ENCODE measurements at regions not wholly inside any gene's neighbourhood (a gene's known extent, or its start where the extent isn't known, plus 50 kb on each side); places are given as distances from the start of the nearest gene placed in this dataset.

DNA sequence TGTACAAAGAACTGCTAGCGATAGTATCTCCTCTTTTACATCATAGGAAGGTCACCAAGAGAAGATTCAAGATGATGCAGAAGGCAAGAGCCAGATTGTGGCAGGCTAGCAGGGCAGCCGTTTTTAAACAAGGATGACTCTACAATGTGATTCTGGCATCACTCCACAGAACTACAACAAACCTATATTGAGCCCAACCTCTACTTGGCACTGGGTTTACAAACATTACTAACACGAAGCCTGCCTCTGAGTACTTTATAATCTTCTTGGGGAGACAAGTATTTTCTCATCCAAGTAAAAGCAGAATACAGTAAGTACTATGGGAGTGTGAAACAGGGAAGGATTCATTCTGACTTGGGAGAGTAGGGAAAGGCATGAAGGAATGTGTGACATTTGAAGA lies 448.6 kb downstream of the ZNF608 start:
- no peak for DNase-seq

DNA sequence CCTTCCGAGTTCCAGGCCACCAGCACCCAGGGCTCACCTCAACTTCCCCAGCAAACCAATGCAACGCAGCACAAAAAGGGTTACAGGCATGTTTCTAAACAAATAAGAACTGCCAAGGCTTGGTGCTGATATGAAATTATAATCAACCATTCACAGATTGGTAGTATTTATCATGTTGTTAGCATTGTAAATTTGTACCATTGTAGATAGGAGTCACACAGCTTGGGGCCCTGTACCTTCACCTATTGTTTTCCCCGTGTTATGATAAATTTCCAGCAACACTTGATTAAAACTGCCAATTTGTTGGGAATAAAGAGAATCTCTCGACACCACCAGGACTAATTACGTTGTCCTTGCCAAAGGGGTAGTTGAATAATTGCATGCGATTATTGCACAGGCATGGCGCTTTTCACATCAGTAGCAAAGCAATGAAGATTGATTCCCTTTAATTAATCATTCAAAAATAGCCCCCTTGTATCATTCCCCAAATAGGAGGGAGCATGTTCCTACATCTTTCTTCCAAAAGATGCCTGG lies 454.1 kb downstream of the ZNF608 start:
- no peak for DNase-seq

DNA sequence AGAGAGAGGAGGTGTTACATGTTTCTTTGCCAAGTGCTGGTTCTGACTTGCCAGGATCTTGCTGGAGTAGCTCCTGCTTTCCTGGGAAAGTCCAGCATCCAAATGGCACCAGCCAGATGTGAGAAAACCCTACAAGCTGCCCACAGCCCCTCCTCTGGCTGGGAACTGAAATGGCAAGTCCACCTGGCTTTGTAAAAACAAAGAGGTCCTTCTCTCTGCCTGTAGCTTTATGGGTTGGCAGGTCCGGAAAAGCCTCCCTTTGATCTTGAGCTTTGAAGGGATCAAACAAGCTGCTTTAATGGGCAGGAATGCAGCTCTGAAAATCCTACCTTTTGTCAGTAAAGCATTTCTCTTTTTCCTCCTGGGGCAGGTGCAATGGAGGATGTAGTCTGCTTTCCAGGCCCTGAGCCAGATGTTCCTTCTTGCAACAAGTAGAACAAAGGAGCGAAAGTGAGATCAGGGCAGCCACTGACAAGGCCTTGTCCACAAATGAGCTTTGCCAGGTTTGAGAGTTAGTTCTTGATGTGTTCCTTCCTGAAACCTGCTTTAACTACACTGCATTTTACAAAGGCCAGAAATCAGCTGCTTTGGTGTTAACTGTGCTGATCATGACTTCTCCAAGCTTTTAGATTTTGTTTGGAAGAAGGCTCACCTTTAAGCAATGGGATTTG lies 456.7 kb downstream of the ZNF608 start:
- DNase-seq, result no peak

DNA sequence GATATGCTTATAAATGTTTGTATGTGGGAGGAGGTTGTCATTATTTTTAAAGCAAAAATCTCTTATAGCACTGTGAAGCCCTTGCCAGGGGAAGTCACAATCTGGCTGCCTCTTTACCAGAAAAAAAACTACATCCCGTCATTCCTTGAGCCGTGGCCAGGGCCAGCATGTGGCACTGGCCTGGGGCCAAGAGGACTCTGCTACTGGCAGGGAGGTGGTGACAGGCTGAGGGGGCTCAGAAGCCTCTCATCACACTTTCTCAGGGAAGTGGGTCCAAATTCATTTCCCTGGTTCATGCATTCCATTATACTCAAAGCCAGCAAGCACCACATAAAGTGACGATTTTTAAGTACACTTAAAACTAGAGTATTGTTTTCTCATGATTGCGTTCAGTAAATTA lies 457.3 kb downstream of the ZNF608 start:
- no peak for DNase-seq

DNA sequence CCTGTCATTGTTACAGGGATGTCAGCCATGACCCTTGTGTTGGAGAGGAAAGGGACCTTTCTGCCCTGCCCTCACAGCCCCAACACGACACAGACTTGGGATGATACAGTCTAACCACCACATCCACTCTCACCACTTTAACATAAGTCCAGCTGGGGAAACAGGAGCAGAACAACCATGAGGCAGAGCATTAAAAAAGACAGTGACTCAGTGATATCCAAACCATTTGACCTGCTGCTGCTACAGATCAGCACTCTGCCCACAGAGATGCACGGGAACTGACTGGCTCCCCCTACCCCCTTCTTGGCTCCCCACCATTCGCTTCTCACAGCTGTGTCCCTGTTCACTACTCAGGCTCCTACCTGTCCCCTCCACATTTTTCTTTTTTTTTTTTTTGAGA lies 458.6 kb downstream of the ZNF608 start:
- no peak for DNase-seq

DNA sequence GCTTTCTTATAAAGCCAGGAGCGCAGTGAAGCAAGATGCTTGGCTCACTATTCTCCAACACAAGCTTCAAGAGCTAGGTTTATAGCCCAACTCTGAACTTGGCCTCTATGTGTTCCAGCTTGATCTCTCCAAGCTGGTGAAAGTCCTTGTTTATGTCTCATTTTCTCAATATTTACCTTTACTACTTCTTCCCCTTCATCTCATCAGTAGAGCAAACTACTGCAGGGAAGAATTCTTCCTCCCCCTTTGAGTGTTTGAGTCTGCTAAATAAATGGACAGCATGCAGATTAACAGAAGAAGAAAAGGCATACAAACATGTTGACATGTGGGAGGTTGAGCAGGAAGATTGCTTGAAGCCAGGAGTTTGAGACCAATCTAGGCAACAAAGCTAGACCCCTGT lies 460.7 kb downstream of the ZNF608 start:
- no peak for DNase-seq

DNA sequence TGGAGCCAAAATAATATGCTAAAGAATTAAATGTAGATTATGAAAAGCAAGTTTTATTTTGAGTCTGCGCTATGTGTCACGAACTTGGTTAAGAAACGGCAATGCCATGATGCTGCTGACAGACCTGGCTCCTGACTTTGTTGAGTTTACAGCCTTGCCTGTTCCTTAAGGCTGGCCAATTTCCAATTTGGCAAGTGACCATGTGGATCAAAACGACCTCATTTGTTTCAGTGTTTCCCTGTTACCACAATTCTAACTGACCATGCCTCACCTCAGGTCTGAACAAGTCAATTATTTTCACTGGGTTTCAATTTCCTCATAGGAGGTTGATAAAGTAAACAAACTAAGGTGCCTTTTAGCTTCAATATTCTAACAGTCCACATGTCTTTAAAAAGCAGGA lies 461.4 kb downstream of the ZNF608 start:
- DNase-seq, result no peak

DNA sequence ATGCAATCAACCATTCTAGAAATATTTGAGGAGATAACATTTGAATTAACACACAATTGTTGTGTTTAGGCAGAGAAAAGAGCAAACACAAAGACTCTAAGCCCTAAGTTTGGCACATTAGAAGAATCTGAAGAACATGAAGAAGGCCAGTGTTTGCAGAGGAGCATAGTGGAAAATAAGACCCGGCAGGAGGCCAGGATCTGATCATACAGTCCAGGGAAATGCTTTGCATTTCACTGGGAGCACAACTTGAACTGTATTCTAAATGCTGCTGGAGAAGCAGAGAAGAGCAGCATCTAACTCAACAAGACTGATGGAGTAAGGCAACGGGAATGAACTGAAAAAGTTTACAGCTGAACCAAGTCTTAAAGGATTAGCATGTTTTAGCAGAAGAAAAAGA lies 463.4 kb downstream of the ZNF608 start:
- DNase-seq, result no peak

DNA sequence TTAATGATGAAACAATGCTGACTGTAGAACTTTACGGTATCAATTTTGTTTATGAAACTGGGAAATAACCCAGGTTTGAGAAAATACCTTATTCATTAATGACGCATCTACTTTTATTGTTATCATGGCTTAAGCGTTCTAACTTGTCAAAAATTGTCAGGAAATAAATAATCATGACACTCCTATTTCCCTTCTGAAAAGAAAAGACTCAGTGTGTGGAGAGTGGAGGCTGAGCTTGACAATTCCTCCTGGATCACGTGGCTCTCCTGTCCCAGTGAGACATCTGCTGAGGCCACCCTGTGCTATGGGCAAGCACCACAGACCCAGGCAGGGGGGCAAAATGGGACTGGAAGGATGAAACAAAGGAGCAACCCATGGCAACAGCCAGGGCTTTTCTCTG lies 466.4 kb downstream of the ZNF608 start:
- no peak for DNase-seq

DNA sequence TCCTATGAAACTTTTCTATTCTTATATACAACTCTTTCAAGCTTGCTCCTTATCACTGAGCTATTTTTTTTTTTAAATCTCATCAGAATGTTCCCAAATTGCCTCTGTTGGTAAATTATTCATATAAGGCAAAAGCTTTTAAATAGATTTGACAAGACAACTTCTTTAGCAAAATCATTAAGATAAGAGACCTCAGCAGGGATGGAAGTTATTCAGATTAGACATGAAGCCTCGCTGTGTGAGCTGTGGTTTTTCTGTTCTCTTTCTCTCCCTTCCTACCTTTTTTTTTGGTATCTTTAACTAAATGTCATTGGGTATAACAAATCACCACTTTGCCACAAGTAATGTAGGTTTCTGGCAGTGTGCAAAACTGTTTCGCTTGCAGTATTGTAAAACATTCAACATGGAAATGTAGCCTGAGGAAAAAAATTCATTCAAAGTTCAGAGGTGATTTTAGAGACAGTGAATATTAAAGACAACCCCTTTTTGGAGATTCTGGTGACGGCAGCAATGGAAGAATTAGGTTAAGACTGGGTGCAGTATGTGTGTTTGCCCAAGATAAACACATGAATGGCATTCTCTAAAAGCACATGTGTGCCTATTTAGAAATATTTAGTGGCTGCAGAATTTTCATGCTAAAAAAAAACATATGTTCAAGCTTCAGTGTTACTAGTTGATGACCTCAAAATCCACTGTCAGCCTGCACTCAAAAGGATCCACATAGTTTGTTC lies 467.1 kb downstream of the ZNF608 start:
- no peak for DNase-seq

DNA sequence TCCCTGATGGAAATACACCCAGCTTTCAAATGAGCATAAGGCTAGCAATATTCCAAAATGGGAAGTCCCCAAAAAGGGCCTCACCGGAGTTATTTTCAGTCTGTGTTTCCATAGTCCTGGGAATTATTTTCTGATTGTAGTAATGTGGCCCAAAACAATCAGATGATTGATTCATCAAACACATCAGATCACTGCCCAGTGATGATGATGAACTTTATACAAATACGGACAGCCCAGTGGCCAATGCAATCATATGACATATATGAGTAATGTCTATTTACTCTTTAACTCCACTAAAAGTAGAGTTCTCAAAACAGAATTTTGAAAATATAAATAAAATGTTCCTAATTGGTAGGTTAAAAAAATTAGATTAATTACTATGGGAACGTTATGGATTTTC lies 467.8 kb downstream of the ZNF608 start:
- DNase-seq, result no peak

DNA sequence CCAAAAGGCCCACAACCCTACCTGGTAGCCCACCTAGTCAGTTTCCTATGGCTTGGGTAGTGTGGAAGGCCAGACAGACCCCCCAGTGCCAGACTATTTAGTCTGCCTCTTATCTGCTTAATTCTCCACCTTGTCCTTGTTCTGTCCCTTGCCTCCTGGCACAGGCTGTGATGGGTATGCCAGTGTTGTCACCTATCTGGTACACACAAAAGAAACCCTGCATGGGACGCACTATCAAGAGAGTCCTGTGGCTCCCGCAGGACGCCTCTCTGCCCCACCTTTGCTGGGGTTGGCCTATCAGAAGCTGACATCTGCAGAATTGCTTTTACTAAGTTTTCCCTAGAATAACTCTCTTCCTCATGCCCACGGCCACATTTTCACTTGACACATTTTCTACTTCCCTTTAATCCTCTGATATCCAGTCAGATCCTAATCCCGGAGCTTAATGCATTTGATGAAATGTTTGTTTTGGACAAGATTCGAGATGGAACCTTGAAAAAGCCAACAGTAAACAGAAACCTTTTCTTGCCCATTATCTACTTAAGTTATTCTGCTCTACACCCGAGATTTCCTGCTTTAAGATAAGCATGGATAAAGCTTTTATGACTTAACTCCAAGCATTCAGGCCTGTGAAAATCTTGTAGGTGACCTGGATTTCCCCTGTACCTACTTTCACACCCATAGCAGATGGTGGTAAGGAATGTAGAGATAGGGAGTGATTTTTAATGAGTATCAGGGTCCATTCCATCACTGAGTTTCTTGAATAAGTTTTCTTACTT lies 468.5 kb downstream of the ZNF608 start:
- no peak for DNase-seq

DNA sequence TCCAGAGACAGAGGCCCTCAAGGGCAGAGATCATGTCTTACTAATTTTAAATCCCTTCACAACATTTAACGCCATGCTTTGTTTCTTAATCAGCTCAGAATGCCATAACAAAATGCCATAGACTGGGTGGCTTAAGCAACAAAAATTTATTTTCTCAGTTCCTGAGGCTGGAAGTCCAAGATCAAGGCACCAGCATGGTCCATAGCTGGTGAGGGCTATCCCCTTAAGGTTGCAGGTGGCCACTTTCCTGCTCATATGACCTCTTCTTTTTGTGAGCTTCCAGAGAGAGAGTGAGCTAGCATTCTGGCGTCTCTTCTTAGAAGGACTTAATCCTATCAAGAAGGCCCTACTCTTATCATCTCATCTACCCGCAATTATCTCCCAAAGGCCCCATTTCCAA lies 470.3 kb downstream of the ZNF608 start:
- no peak for DNase-seq

DNA sequence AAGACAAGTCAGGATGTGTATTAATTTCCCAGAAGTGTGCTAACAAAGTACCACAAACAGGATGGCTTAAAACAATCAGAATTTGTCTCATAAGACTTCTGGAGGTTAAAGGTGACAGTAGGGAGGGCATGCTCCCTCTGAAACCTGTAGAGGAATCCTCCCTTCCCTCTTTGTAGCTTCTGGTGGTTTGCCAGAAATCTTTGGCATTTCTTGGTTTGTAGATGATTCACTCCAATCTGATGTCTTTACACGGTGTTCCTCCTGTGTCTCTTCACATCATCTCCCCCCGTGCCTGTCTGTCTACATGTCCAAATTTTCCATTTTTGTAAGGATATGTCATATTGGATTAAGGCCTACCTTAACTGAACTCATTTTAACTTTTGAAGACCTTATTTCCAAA lies 471.5 kb downstream of the ZNF608 start:
- no peak for DNase-seq

DNA sequence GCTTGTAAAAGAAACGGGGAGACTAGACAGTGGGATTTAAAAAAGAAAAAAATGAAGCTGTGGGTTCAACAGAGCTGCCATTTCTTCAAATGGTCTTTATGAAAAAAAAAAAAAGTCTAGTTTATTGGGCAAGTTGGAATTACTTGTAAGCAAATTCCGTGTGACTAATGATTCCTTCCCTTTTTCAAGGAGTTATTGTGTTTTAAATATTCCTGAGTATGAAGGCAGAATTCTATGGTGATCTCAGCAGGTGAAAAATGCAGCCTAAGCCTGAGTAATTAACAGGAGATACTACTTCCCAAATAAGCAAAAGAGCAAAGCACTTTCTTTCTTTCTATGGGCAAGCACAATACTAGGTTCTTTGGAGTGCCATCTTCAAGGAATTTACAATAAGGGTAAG lies 481.9 kb downstream of the ZNF608 start:
- DNase-seq, result no peak

DNA sequence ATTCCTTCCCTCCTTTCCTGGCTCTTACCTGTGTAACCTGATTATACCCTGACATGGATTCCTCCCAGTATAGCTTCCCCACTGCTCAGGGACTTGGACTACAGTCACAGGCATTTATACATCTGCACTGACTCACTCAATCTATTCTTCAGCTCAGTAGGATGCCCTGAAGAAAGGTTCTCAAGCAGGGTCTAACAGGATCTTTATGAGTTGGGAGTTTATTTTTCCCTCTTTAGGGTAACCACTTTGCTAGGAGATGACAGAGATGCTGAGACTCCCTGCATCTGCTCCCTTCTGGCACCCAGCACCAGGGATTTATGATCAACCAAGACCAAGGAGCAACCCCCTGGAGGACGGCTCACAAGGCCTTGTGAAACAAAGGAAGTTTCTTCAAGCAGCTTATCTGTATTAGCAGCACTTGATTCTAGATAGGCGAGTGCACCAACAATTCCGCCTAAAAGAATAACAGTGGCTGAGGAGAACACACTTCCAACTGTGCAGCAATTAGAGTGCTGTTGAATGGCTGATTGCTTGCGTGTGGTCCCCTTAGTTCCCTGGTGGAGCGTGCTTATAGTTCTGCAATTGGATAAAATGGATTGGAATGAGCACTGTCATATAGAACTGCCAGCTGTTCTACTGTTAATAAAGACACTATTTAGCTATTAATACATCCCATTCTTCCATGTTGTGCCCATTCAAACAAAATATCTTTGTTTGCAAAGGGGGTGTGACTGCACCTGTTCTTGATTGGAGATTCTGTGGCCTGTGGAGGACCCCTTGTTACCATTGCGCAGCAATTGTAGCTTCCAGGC lies 482.6 kb downstream of the ZNF608 start:
- DNase-seq, result no peak

DNA sequence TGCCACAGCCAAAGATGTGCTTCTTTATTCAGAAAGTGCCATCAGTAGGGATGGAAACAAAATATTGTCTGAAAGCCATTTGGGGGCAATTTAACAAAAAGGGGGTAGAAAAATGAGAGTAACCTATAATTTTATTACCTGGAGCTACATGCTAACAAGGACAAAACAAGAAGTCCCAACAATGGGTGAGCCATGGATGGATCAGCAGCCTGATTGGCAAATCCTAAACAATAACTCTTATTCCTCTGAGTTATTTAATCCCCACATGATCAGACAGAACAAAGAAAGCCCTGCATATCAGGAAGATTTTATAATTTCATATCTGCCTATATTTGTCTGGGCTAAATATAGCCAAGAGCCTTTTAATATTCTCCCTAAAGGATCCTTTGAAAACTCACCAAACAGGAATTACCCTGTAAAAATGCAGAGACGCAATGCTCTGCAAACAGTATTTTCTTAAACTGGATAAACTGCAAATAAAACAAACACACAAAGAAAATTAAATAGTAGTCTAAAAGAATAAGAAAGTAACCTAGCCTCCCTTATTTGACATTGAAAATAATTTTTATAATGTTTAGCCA lies 483.4 kb downstream of the ZNF608 start:
- no peak for DNase-seq

DNA sequence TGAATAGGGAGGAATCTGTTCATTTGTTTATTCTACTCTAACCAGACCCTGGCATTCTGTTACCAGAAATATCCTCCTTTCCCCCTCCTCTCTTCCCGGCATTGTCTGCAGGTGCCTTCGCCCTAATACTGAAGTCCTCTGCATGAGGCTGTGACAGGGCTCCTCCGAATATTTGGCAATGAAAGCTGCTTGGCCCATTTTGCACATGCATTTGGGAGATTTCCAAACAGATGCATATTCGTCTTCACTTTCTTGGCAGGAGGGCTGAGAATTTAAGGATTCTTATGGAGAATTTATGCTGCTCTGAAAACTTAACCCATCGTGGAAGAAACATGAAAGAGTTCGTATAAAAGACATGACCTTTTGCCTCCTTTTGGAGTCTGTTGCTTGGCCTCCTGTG lies 484.0 kb downstream of the ZNF608 start:
- no peak for DNase-seq

DNA sequence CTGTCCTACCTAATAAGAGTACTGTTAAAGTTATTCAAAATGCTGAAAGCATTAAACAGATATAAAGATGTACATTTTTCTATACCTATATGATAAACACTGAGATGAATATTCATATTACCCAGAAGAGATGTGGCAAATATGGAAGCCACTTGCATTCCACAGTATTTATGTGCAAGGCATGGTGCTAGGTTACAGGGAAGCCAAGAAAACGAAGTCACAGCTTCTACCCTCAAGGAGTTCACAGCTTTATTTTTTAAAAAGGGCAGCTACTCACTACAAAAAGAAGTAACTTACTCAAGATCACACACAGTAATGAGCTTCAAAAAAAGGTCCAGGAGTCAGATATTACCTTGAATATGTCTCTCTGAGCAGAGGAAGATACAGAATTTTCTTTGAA lies 484.6 kb downstream of the ZNF608 start:
- DNase-seq, result no peak

DNA sequence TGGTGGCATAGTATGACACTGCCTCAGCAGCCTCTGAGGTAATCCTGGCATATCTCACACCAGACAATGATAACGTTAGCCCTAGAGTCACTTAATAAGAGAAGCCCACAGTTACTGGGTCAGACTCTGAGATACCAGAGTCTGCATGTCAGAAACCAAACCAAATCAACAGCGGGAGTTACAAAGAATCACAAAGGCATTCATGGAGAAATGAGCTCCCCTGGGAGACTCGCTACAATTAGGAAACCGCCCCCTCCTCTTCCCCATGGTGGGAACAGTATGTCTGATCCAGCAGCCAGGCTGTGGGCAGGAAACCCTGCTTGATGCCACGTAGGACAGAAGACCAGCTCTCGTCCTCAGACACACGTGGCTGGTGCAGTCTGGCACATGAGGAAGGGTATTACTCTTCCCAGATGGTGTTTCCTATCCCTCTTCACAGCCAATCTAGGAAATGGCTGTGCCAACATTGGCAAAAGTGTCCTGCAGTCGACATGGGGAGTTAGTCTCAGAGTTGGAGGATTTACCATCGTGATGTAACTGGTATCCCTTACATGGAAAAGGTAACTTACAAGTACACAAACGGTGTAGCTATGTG lies 485.4 kb downstream of the ZNF608 start:
- DNase-seq, result no peak

DNA sequence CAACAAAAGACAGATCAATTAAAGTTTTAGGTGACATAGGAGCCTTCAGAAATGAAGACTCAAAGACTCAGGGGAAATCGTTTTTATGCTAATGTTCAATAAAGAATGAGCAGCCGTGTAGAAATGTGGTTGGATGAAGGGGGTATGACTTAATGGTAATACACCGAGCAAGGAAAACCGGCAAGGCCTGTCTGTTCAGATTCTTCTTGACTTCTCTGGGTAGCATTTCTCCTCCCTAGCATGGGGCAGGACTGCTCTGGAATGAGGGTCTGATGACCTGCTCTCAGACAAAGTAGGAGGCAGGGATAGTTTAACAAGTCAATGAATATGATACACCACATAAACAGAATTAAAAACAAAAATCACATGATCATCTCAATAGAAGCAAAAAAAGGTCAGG lies 487.4 kb downstream of the ZNF608 start:
- no peak for DNase-seq

DNA sequence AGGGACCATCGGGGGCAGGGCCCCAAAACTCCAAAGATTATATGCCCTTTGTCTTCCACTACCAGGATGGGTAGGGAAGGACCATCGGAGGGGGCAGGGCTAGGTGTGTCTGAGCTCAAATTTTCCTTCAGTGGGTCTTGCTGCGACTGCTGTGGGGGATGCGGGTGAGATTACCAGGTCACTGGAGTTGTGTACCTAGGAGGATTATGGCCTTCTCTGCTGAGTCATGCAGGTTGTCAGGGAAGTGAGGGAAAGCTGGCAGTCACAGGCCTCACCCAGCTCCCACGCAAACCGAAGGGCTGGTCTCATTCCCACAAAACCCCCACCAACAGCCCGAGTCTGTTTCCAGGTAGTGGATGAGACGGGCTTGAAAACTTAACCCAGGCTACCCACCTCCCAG lies 489.4 kb downstream of the ZNF608 start:
- no peak for DNase-seq
